ENCODE measurements at regions not wholly inside any gene's neighbourhood (a gene's known extent, or its start where the extent isn't known, plus 50 kb on each side); places are given as distances from the start of the nearest gene placed in this dataset.

DNA sequence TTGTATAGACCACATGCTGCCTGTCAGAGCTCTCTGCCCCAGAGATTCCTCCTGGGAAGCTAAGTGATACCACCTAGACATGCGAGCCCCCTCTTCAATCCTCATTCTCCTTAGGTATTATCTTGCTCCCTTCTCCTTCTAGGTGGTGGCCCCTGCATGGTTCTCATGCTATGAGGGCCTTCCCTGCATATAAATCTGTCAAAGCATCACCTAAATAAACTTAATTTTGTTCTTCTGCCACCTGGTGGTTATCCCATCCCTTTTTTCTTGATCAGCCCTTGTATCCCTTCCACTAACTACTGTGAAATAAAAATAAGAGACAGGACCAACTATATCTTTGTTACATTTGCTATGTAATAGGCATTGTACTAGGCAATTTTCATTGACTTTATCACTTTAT, 242.1 kb downstream of the CDC14C start:
- H3K9me3 ChIP-seq (ENCODE audit: low read depth, low read length) = no peaks in the 10 kb centered on the region
- H3K4me3 ChIP-seq = no peak overlapping the region
- H3K9ac ChIP-seq (ENCODE audit: insufficient read length) = no peak overlapping the region
- H3K27ac ChIP-seq = no peak overlapping the region
- H3K36me3 ChIP-seq (ENCODE audit: insufficient read depth, low read length) = no peaks in the 10 kb centered on the region
- TF ChIP-seq POLR2AphosphoS5 (IDR thresholded peaks at IDR 0.05; ENCODE audit: borderline replicate concordance, low read depth, low read length) (no peak), EZH2 (IDR thresholded peaks at IDR 0.05) (no peak), FOXP2 (optimal IDR thresholded peaks at IDR 0.05; ENCODE audit: control extremely low read depth, extremely low read length, insufficient read depth) (no peak)
- no peak for DNase-seq (ENCODE audit: low read depth, low spot score)

DNA sequence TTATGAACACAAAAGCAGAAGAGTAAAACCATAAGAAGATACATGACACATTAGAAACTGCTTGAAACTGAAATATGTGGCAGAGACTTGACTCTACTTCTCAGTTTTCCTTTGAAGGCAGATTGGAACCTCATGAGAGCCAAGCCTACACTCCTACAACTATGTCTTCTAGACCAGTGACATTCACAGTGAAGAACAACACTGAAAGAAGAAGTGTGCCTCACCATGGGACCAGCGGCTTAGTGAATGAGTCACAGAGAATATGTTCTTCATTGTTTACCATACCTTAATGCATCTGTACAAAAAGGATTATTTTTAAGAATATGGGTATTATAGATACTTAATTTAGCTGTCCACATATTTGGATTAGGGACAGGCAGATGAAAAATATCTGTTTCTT, 248.3 kb downstream of the CDC14C start:
- H3K9ac ChIP-seq (ENCODE audit: insufficient read length) = no peak overlapping the region
- H3K36me3 ChIP-seq (ENCODE audit: insufficient read depth, low read length) = no peaks in the 10 kb centered on the region
- H3K9me3 ChIP-seq (ENCODE audit: low read depth, low read length) = no peaks in the 10 kb centered on the region
- TF ChIP-seq POLR2AphosphoS5 (IDR thresholded peaks at IDR 0.05; ENCODE audit: borderline replicate concordance, low read depth, low read length) = no peak
- no peak for TF ChIP-seq EZH2 (IDR thresholded peaks at IDR 0.05)
- no peak for TF ChIP-seq FOXP2 (optimal IDR thresholded peaks at IDR 0.05; ENCODE audit: control extremely low read depth, extremely low read length, insufficient read depth)
- H3K27ac ChIP-seq = no peak overlapping the region
- no peak for DNase-seq (ENCODE audit: low read depth, low spot score)
- H3K4me3 ChIP-seq = no peak overlapping the region

DNA sequence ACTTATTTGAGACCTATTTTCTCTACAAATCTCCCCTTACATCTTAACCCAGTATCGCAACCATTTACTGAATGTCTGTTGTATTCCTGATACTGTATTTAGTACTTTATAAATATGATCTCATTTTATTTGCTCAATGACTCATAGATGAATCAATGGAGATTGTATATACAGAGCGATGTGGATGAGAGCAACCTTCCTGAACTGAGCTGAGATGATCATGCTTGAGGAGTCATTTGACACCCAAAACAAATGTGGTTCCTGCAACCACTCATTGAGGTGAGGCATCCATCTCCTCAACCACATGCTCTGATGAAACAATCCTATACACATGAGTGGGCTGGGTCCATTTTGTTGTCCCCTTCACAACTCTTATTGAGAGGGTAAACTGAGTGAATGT, 250.0 kb downstream of the CDC14C start:
- no peaks in the 10 kb centered on the region for H3K36me3 ChIP-seq (ENCODE audit: insufficient read depth, low read length)
- no peak overlapping the region for H3K4me3 ChIP-seq
- H3K9me3 ChIP-seq (ENCODE audit: low read depth, low read length) = no peaks in the 10 kb centered on the region
- H3K9ac ChIP-seq (ENCODE audit: insufficient read length) = no peak overlapping the region
- H3K27ac ChIP-seq = no peak overlapping the region
- no peak for DNase-seq (ENCODE audit: low read depth, low spot score)
- TF ChIP-seq POLR2AphosphoS5 (IDR thresholded peaks at IDR 0.05; ENCODE audit: borderline replicate concordance, low read depth, low read length) (no peak), EZH2 (IDR thresholded peaks at IDR 0.05) (no peak), FOXP2 (optimal IDR thresholded peaks at IDR 0.05; ENCODE audit: control extremely low read depth, extremely low read length, insufficient read depth) (no peak)

DNA sequence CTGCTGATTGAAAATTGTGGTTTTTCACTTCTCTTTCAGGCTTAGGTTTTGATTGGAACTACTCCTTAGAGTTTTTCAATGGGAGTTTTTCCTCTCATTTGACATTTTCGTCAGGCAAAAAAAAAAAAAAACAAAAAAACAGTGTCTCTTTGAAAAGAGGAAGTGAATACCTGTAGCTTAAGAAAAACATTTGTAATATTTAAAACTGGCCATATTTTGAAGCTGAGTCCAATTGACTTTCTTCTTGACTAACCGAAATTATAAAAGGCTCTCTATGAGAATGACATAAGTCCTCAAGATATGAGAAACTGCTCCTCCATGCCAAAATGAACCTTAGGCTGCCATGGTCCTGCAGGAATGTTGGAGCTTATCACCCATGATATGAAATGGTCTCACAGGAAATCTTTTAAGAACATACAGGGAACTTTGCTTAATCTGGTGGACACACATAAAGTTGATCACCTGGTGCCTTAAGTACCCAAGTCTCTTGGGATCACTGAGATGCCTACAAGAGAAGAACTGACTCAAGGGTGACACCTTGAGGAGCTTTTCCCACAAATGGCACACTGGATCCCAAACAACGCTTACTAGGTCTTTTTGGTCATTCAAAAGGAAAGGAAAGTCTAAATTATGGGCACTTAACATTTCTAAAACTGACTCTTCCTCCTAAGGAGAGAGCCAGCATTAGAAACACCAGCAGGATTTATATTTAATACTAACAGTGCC, 263.4 kb downstream of the CDC14C start:
- DNase-seq (ENCODE audit: low read depth, low spot score) = no peak
- H3K36me3 ChIP-seq (ENCODE audit: insufficient read depth, low read length) = no peaks in the 10 kb centered on the region
- H3K9me3 ChIP-seq (ENCODE audit: low read depth, low read length) = no peaks in the 10 kb centered on the region
- no peak overlapping the region for H3K4me3 ChIP-seq
- no peak overlapping the region for H3K27ac ChIP-seq
- TF ChIP-seq EZH2 (IDR thresholded peaks at IDR 0.05) = no peak
- no peak for TF ChIP-seq FOXP2 (optimal IDR thresholded peaks at IDR 0.05; ENCODE audit: control extremely low read depth, extremely low read length, insufficient read depth)
- TF ChIP-seq POLR2AphosphoS5 (IDR thresholded peaks at IDR 0.05; ENCODE audit: borderline replicate concordance, low read depth, low read length) = no peak
- H3K9ac ChIP-seq (ENCODE audit: insufficient read length) = no peak overlapping the region

DNA sequence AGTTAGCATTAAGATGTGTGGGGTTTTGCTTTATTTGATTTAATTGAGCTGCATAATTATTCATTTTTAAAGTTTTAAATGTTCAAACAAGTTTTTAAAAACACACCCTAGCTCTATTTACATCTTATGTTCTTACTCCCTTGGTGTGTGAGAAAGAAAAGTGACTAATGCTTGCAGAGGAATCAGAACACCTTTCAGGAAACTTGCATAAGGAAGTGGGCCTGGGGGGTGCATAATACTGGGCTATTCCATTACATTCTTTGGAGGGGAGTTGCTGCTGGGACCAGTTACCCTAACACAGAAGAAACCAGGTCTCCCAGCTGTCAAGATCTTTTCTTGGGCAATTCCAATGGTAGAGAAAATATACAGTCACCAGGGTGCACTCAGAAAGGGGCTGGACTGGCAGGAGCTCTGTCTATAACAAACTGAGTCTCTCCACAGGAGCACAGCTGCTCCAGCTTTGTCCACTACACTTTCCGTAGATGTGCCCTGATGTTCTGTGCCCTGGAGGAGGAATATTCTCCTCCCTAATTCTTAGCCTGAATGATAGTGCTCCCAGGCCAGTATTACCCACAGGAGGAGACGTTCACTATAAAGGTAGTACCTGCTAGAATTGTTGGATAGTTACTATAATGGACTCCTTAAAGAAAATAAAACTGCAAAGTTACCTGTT, 304.2 kb downstream of the CDC14C start:
- Histone ChIP-seq H3K4me3 (no peak overlapping the region), H3K27ac (no peak overlapping the region), H3K9me3 (ENCODE audit: low read depth, low read length) (no peaks in the 10 kb centered on the region), H3K36me3 (ENCODE audit: insufficient read depth, low read length) (no peaks in the 10 kb centered on the region), H3K9ac (ENCODE audit: insufficient read length) (no peak overlapping the region)
- DNase-seq (ENCODE audit: low read depth, low spot score) = no peak
- TF ChIP-seq FOXP2 (optimal IDR thresholded peaks at IDR 0.05; ENCODE audit: control extremely low read depth, extremely low read length, insufficient read depth) = no peak

DNA sequence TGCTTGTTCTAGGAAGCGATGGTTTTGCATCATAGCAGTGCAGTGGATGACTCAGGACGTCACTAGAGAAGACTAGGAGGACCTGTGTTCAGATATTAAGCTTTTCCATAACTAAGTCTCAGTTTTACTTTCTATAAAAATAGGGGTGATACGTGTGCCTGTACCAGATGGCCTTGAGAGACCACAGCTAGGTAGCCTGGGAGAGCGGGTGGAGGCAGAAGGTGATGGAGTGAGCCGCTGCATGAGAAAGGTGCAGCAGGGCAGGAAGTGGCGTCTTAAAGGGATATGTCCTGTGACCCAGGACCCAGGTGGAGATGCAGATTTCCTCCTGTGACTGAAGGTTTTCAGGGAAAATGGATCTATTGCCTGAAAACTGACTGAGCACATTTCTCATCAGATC, 304.9 kb downstream of the CDC14C start:
- no peak overlapping the region for H3K27ac ChIP-seq
- no peak overlapping the region for H3K9ac ChIP-seq (ENCODE audit: insufficient read length)
- no peaks in the 10 kb centered on the region for H3K36me3 ChIP-seq (ENCODE audit: insufficient read depth, low read length)
- no peak for DNase-seq (ENCODE audit: low read depth, low spot score)
- no peak overlapping the region for H3K4me3 ChIP-seq
- H3K9me3 ChIP-seq (ENCODE audit: low read depth, low read length) = no peaks in the 10 kb centered on the region
- no peak for TF ChIP-seq EZH2 (IDR thresholded peaks at IDR 0.05)
- no peak for TF ChIP-seq POLR2AphosphoS5 (IDR thresholded peaks at IDR 0.05; ENCODE audit: borderline replicate concordance, low read depth, low read length)
- no peak for TF ChIP-seq FOXP2 (optimal IDR thresholded peaks at IDR 0.05; ENCODE audit: control extremely low read depth, extremely low read length, insufficient read depth)

DNA sequence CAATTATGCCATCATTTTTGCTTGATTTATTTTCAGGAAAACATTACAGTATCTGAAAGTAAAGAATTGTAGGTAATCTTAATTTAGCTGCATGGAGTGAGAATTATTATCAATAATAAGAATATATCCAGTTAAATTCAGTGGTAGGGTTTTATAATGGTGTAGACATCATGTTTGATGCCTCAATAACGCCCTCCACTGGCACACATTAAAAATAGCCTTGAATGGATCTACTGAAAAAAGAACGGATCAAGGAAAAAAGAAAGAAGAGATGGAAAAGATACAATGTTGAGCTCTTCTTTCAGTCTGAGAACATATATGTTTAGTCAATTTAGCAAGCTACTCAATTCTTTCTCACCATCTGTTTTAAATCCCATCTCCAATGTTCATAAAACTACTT, 319.2 kb downstream of the CDC14C start:
- TF ChIP-seq POLR2AphosphoS5 (IDR thresholded peaks at IDR 0.05; ENCODE audit: borderline replicate concordance, low read depth, low read length) (no peak), EZH2 (IDR thresholded peaks at IDR 0.05) (no peak), FOXP2 (optimal IDR thresholded peaks at IDR 0.05; ENCODE audit: control extremely low read depth, extremely low read length, insufficient read depth) (no peak)
- H3K9me3 ChIP-seq (ENCODE audit: low read depth, low read length) = no peaks in the 10 kb centered on the region
- no peak overlapping the region for H3K27ac ChIP-seq
- no peak overlapping the region for H3K9ac ChIP-seq (ENCODE audit: insufficient read length)
- no peak overlapping the region for H3K4me3 ChIP-seq
- no peak for DNase-seq (ENCODE audit: low read depth, low spot score)
- no peaks in the 10 kb centered on the region for H3K36me3 ChIP-seq (ENCODE audit: insufficient read depth, low read length)

DNA sequence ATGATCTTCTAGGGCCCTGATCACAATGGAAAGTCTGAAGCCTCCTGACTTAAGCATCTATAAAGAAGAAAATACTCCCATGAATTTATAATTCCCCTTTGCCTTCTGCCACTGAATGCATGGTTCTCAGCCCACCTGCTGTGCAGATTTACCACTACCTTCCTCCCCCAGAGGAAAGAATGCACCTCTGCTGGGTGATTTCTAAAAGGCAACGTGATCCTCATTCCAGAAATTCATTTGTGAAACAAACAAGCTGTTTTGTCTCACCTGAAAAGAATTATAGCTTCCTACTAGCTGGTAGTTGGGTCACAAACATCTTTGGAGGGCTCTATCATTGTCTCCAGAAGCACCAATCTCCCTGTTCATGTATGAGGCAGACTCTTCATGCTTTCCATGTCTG, 320.2 kb downstream of the CDC14C start:
- no peak for TF ChIP-seq POLR2AphosphoS5 (IDR thresholded peaks at IDR 0.05; ENCODE audit: borderline replicate concordance, low read depth, low read length)
- TF ChIP-seq FOXP2 (optimal IDR thresholded peaks at IDR 0.05; ENCODE audit: control extremely low read depth, extremely low read length, insufficient read depth) = no peak
- TF ChIP-seq EZH2 (IDR thresholded peaks at IDR 0.05) = no peak
- Histone ChIP-seq H3K36me3 (ENCODE audit: insufficient read depth, low read length) (no peaks in the 10 kb centered on the region), H3K9me3 (ENCODE audit: low read depth, low read length) (no peaks in the 10 kb centered on the region), H3K9ac (ENCODE audit: insufficient read length) (no peak overlapping the region), H3K27ac (no peak overlapping the region), H3K4me3 (no peak overlapping the region)
- DNase-seq (ENCODE audit: low read depth, low spot score) = no peak
